ENCODE measurements at regions not wholly inside any gene's neighbourhood (a gene's known extent, or its start where the extent isn't known, plus 50 kb on each side); places are given as distances from the start of the nearest gene placed in this dataset.

DNA sequence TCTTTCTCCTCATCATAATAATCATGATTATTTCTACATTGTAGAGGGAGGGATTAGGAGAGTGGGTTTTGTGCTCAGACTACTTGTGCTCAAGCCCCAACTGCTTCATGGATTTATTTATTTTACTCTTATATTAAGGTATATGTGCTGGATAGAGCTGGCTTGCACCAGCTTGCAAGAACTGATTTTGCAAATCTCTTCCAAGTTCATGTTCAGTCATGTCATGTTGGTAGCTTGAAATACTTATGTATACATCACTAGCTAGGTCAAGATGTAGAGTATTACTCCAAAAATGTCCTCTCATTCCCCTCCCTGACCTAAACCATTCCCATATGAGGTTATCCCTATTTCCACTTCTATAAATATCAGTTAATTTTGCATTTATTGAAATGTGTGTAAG, 293.9 kb upstream of the RBMS3 start:
- no peak for TF ChIP-seq SPI1 (IDR thresholded peaks at IDR 0.05; ENCODE audit: low read depth, low read length)
- no peak for TF ChIP-seq POLR2AphosphoS5 (IDR thresholded peaks at IDR 0.05; ENCODE audit: low read depth, low read length)
- no peak for TF ChIP-seq POLR2A (IDR thresholded peaks at IDR 0.05; ENCODE audit: low read depth, low read length)
- no peak for TF ChIP-seq POU2F2 (IDR thresholded peaks at IDR 0.05; ENCODE audit: low read depth, low read length)
- TF ChIP-seq TAF1 (IDR thresholded peaks at IDR 0.05; ENCODE audit: low read depth, low read length) = no peak

Measured in GM12891 (cell line).